Sigmoid colon (tissue), 6 donors: ENCODE measurements at regions not wholly inside any gene's neighbourhood (a gene's known extent, or its start where the extent isn't known, plus 50 kb on each side); places are given as distances from the start of the nearest gene placed in this dataset.

Source experiments
- DNase-seq: peaks from one replicate; pipeline ENCODE4 v3.0.0-alpha.2; 2019
- H3K27ac ChIP-seq, 4 donors: fragments of 200-600 bp; sonication (generic); one replicate each; pipeline ENCODE4 v1.5.1; 2016 to 2019; ENCODE audit warnings: mild to moderate bottlenecking in 1 of 4
- H3K27me3 ChIP-seq, 3 donors: fragments of 200-600 bp; sonication (generic); one replicate each; pipeline ENCODE4 v1.5.1; 2019; ENCODE audit warnings: mild to moderate bottlenecking in 1 of 3
- H3K36me3 ChIP-seq, 4 donors: fragments of 200-600 bp; sonication (generic); one replicate each; pipeline ENCODE4 v1.5.1; 2016 to 2019
- H3K4me1 ChIP-seq, 4 donors: fragments of 200-600 bp; sonication (generic); one replicate each; pipeline ENCODE4 v1.5.1; 2017 to 2019
- H3K4me3 ChIP-seq, 4 donors: fragments of 200-600 bp; sonication (generic); one replicate each; pipeline ENCODE4 v1.5.1; 2017 to 2019; ENCODE audit warnings: mild to moderate bottlenecking in 2 of 4, moderate library complexity in 1 of 4
- H3K9me3 ChIP-seq, 4 donors: fragments of 200-600 bp in 3 of 4; sonication (generic) in 3 of 4; one replicate each; pipeline versions ENCODE4 v1.5.1 to v1.6.1; 2013 to 2019
- EP300 ChIP-seq, 4 donors: sonication (generic); formaldehyde crosslinking; IDR thresholded peaks; one replicate each; pipeline ENCODE4 v1.6.1; 2017; ENCODE audit warnings: antibody characterized with exemption in 4 of 4
- POLR2A ChIP-seq, 2 donors: fragments of 450-650 bp; IDR thresholded peaks; one replicate each; pipeline ENCODE4 v1.6.1; 2016; ENCODE audit warnings: antibody characterized with exemption in 2 of 2, mild to moderate bottlenecking in 2 of 2, moderate library complexity in 2 of 2
- POLR2AphosphoS5 ChIP-seq, 4 donors: sonication (generic); formaldehyde crosslinking; IDR thresholded peaks; one replicate each; pipeline ENCODE4 v1.6.1; 2017; ENCODE audit warnings: antibody characterized with exemption in 4 of 4
- WGBS, 2 donors: extraction: QIAGEN DNeasy Blood & Tissue Kit; methylation state at CpG; one replicate each; pipeline ENCODE4 v1.1.7; 2013; 5-methylcytosine and 5-hydroxymethylcytosine counted together
- intact Hi-C: fragments of 100-400 bp; cut with DNase I; formaldehyde crosslinking; loops from one replicate; pipeline ENCODE4 v1.15.1; 2023
- TF ChIP-seq, protein P1 (sequence below), 4 experiments: fragments of 450-650 bp in 3 of 4; fragments of 200-600 bp in 1 of 4; IDR thresholded peaks; one replicate each; pipeline ENCODE4 v1.5.1; 2016 to 2019; ENCODE audit warnings: antibody characterized with exemption in 4 of 4, mild to moderate bottlenecking in 3 of 4, moderate library complexity in 2 of 4
- donor health status: healthy with polysubstance abuse.
- donor health status: healthy.

DNA sequence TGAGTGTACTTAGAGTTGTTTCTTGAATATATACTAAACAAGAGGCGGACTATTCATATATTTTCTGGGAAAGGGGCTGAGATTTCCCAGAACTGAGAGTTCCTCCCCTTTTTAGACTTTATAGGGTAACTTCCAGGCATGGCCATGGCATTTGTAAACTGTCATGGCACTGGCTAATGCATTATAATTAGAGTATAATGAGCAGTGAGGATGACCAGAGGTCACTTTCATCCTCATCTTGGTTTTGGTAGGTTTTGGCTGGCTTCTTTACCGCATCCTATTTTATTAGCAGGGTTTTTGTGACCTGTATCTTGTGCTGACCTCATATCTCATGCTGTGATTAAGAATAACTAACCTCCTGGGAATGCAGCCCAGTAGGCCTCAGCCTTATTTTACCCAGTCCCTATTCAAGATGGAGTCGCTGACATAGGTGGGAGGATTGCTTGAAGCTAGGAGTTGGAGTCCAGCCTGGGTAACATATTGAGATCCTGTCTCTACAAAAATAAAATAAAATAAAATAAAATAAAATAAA lies 91.4 kb downstream of the MOBP start:
- Histone ChIP-seq H3K4me1 (no peaks in the 10 kb centered on the region), H3K27ac (no peak overlapping the region), H3K4me3 (no peak overlapping the region), H3K9me3 (no peaks in the 10 kb centered on the region), H3K36me3 (no peaks in the 10 kb centered on the region), H3K27me3 (no peaks in the 10 kb centered on the region)
- intact Hi-C loops = no loop called here
- DNase-seq = no peak
- WGBS, 2 donors = 90 to 96% methylated on average over 3 of the region's 3 CpGs
- TF ChIP-seq, protein P1, sequence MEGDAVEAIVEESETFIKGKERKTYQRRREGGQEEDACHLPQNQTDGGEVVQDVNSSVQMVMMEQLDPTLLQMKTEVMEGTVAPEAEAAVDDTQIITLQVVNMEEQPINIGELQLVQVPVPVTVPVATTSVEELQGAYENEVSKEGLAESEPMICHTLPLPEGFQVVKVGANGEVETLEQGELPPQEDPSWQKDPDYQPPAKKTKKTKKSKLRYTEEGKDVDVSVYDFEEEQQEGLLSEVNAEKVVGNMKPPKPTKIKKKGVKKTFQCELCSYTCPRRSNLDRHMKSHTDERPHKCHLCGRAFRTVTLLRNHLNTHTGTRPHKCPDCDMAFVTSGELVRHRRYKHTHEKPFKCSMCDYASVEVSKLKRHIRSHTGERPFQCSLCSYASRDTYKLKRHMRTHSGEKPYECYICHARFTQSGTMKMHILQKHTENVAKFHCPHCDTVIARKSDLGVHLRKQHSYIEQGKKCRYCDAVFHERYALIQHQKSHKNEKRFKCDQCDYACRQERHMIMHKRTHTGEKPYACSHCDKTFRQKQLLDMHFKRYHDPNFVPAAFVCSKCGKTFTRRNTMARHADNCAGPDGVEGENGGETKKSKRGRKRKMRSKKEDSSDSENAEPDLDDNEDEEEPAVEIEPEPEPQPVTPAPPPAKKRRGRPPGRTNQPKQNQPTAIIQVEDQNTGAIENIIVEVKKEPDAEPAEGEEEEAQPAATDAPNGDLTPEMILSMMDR (IDR thresholded peaks at IDR 0.05) = no peak
- TF ChIP-seq POLR2A (IDR thresholded peaks at IDR 0.05) (no peak), POLR2AphosphoS5 (IDR thresholded peaks at IDR 0.05) (no peak), EP300 (IDR thresholded peaks at IDR 0.05) (no peak)

DNA sequence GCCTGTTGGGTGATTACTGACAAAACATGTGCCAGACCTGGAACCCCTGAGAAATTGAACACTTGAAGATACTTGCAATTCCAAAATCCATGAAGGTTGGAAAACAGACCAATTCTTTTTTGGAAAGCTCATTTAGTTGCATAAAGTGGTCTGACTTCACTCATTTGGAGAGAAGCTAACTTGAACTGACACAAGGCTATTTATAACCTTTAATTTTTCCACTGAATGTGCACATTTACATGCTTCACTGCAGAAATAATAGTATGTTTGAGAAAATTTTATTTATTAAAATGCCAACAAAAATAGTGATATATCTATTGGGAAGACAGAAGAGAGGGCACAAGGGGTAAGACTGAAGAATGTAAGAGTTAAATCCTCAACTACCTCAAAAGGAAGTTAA lies 92.1 kb downstream of the MOBP start:
- no peak overlapping the region for H3K4me3 ChIP-seq
- no peak overlapping the region for H3K27ac ChIP-seq
- no peaks in the 10 kb centered on the region for H3K27me3 ChIP-seq
- DNase-seq = no peak
- H3K4me1 ChIP-seq = no peaks in the 10 kb centered on the region
- TF ChIP-seq POLR2A (IDR thresholded peaks at IDR 0.05) (no peak), POLR2AphosphoS5 (IDR thresholded peaks at IDR 0.05) (no peak), EP300 (IDR thresholded peaks at IDR 0.05) (no peak)
- TF ChIP-seq, protein P1 (IDR thresholded peaks at IDR 0.05) = no peak
- H3K36me3 ChIP-seq = no peaks in the 10 kb centered on the region
- intact Hi-C loops = no loop called here
- H3K9me3 ChIP-seq = no peaks in the 10 kb centered on the region

DNA sequence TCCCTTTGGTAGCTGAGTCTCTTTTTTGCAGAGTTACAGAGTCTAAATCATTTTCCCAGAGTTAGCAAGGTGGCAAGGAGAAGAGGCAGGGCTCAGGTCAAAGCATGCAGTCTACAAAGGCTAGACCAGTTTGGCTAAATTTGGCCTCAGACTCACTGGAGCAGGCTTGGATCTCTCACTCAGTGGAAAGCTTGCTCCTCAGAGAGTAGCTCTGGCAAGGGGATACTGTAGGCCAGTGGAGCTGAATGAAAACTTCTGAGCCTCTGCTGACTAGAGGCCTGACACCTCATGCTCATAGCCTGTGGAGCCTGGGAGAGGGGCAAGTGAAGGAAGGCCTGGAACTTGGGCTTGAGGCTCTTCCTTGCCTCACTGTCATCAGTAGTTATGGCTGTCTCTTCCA lies 101.0 kb downstream of the MOBP start:
- H3K4me1 ChIP-seq = no peaks in the 10 kb centered on the region
- no peak overlapping the region for H3K27ac ChIP-seq
- intact Hi-C loops = no loop called here
- no peak overlapping the region for H3K4me3 ChIP-seq
- H3K9me3 ChIP-seq = no peaks in the 10 kb centered on the region
- no peak for TF ChIP-seq POLR2AphosphoS5 (IDR thresholded peaks at IDR 0.05)
- no peak for TF ChIP-seq EP300 (IDR thresholded peaks at IDR 0.05)
- TF ChIP-seq, protein P1 (IDR thresholded peaks at IDR 0.05) = no peak
- TF ChIP-seq POLR2A (IDR thresholded peaks at IDR 0.05) = no peak
- H3K27me3 ChIP-seq = no peaks in the 10 kb centered on the region
- no peaks in the 10 kb centered on the region for H3K36me3 ChIP-seq
- no peak for DNase-seq

DNA sequence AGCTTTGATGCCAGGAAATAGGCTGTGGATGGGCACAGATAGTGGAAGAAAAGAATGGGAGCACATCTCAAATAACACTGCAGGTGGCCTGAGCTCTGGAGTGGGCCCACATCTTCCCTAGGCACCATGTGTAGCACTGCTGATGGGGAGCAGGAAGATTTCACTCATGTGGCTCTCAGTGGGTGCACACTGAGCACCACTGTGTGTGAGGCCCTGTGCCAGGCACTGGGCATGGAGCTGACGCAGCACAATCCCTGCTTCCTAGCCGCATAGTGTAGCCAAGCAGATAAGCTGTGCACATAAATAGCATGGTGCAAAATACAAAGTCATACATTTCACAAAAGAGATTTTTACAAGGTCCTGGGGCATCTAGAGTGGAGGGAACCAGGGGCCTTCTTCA lies 101.6 kb downstream of the MOBP start:
- DNase-seq = no peak
- intact Hi-C loops = no loop called here
- WGBS, 2 donors = 93 to 94% methylated on average over 2 of the region's 2 CpGs

DNA sequence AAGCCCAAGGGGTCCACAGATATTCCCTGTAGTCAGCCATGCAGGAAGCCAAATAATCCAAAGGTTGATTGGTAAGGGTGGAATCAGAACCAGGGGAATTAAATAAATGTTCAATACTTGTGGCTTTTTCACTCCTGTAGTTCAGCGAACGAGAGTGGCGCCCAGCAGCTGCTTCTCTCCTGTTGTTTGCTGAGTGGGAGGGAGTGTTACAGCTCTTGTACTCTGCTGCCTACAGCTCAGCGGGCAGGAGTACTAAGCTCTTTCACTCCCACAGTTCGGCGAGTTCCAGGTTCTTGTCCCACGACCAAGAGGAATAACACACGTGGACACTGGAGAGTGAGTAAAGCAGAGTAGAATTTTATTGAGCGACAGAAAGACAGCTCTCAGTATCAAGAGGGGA lies 105.9 kb downstream of the MOBP start:
- H3K27ac ChIP-seq = no peak overlapping the region
- no peaks in the 10 kb centered on the region for H3K4me1 ChIP-seq
- 84 to 91% methylated on average over 9 of the region's 9 CpGs for WGBS, 2 donors
- H3K9me3 ChIP-seq = no peaks in the 10 kb centered on the region
- TF ChIP-seq EP300 (IDR thresholded peaks at IDR 0.05) (no peak), POLR2AphosphoS5 (IDR thresholded peaks at IDR 0.05) (no peak), POLR2A (IDR thresholded peaks at IDR 0.05) (no peak)
- TF ChIP-seq, protein P1 (IDR thresholded peaks at IDR 0.05) = no peak
- no peak overlapping the region for H3K4me3 ChIP-seq
- no peak for DNase-seq
- no peaks in the 10 kb centered on the region for H3K27me3 ChIP-seq
- intact Hi-C loops = no loop called here
- no peaks in the 10 kb centered on the region for H3K36me3 ChIP-seq

More for the DNA sequence above, 101.6 kb downstream of the MOBP start:
- TF ChIP-seq, protein P1 (IDR thresholded peaks at IDR 0.05) = no peak
- TF ChIP-seq POLR2AphosphoS5 (IDR thresholded peaks at IDR 0.05) (no peak), EP300 (IDR thresholded peaks at IDR 0.05) (no peak)
- Histone ChIP-seq H3K9me3 (no peaks in the 10 kb centered on the region), H3K27ac (no peak overlapping the region), H3K4me3 (no peak overlapping the region), H3K4me1 (no peaks in the 10 kb centered on the region), H3K27me3 (no peaks in the 10 kb centered on the region), H3K36me3 (no peaks in the 10 kb centered on the region)
